ENCODE measurements at regions not wholly inside any gene's neighbourhood (a gene's known extent, or its start where the extent isn't known, plus 50 kb on each side); places are given as distances from the start of the nearest gene placed in this dataset.

DNA sequence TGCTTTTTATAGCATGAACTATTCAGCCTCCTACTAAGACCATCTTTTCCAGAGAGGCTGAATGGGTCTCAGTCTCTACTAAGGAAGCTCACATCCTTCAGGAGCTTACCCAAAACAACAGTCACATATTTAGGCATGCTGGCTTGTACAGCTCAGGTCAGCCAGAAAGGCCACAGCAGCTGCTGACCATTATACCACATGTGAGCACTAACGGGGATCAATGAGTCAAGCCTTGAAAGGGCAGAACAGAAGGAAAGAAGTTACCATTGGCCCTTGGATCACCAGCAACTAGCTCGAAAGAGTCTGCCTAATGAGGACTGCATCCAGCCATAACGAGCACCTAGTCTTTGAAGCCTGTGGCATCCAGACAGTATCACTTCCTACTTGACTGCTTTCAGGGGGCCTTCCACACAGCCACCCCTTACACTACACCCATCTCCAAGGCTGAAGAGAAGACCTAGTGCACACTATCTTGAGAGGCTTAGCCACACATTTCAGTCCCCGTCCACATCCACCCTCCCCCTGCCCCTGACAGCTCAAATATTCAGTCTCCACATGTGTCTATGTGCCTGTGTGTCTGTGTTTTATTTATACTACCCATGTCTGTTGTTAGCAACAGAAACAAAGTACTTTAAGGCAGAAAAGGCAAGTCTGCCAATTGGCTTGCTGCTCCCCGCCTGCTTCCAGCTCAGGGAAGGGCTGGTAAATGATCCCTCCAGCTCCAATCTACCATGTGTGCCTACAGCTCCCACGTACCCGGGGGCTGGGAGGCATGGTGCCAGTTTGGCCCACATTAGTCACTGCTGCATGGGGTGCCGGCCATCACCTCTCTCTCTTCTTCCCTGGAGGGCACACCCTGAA lies 95.5 kb downstream of the RPL27A start:
- no peaks in the 10 kb centered on the region for H3F3A ChIP-seq (ENCODE audit: low read depth)
- no peak overlapping the region for H2AFZ ChIP-seq (ENCODE audit: low read length)
- H3K9me2 ChIP-seq (replicated peaks; ENCODE audit: low read depth, low read length): no peaks in the 10 kb centered on the region
- no peak overlapping the region for H3K9ac ChIP-seq (ENCODE audit: low read depth, low read length, poor library complexity, severe bottlenecking)
- H3K4me1 ChIP-seq (ENCODE audit: insufficient read depth, low read length, poor library complexity, severe bottlenecking): peaks cover 4% of the 10 kb centered on the region
- H3K27me3 ChIP-seq (ENCODE audit: insufficient read depth, low read length, poor library complexity, severe bottlenecking): no peaks in the 10 kb centered on the region
- H3K79me2 ChIP-seq (ENCODE audit: insufficient read depth, low read length): no peaks in the 10 kb centered on the region
- no peak overlapping the region for H3K4me3 ChIP-seq (ENCODE audit: low read length, poor library complexity, severe bottlenecking)
- no peaks in the 10 kb centered on the region for H4K20me1 ChIP-seq (ENCODE audit: insufficient read depth, low read length, poor library complexity, severe bottlenecking)
- no peak overlapping the region for H3K4me2 ChIP-seq (ENCODE audit: low read depth, low read length, poor library complexity, severe bottlenecking)
- no peaks in the 10 kb centered on the region for H3K9me3 ChIP-seq (ENCODE audit: insufficient read depth, low read depth, low read length)
- H3K36me3 ChIP-seq (ENCODE audit: insufficient read depth, low read length): no peaks in the 10 kb centered on the region
- TF ChIP-seq, protein P1, sequence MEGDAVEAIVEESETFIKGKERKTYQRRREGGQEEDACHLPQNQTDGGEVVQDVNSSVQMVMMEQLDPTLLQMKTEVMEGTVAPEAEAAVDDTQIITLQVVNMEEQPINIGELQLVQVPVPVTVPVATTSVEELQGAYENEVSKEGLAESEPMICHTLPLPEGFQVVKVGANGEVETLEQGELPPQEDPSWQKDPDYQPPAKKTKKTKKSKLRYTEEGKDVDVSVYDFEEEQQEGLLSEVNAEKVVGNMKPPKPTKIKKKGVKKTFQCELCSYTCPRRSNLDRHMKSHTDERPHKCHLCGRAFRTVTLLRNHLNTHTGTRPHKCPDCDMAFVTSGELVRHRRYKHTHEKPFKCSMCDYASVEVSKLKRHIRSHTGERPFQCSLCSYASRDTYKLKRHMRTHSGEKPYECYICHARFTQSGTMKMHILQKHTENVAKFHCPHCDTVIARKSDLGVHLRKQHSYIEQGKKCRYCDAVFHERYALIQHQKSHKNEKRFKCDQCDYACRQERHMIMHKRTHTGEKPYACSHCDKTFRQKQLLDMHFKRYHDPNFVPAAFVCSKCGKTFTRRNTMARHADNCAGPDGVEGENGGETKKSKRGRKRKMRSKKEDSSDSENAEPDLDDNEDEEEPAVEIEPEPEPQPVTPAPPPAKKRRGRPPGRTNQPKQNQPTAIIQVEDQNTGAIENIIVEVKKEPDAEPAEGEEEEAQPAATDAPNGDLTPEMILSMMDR (conservative IDR thresholded peaks at IDR 0.05; ENCODE audit: low read length): no peak
- TF ChIP-seq EZH2phosphoT487 (IDR thresholded peaks at IDR 0.05; ENCODE audit: borderline replicate concordance): no peak

DNA sequence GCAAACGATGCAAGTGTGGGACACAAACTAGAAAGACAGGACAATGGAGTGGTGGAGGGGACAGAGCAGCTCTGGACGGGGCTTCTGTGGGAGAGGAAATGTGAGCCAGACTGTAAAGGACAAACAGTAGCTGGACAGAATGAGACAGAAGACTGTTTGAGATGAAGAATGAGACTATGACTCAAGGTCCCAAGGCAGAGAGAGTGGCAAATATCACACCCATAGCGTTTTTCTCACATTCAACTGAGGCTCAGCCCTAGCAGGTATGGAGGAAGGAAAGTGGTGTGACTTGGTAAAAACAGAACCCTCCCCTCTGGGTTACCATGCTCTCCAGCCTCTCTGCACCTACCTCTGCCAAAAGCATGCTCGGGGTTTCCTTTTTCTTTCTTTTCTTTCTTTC lies 96.5 kb downstream of the RPL27A start:
- no peaks in the 10 kb centered on the region for H3K27me3 ChIP-seq (ENCODE audit: insufficient read depth, low read length, poor library complexity, severe bottlenecking)
- H3F3A ChIP-seq (ENCODE audit: low read depth): no peaks in the 10 kb centered on the region
- H3K79me2 ChIP-seq (ENCODE audit: insufficient read depth, low read length): no peaks in the 10 kb centered on the region
- no peak overlapping the region for H3K9ac ChIP-seq (ENCODE audit: low read depth, low read length, poor library complexity, severe bottlenecking)
- no peaks in the 10 kb centered on the region for H4K20me1 ChIP-seq (ENCODE audit: insufficient read depth, low read length, poor library complexity, severe bottlenecking)
- H3K36me3 ChIP-seq (ENCODE audit: insufficient read depth, low read length): no peaks in the 10 kb centered on the region
- no peak overlapping the region for H3K4me2 ChIP-seq (ENCODE audit: low read depth, low read length, poor library complexity, severe bottlenecking)
- no peaks in the 10 kb centered on the region for H3K9me3 ChIP-seq (ENCODE audit: insufficient read depth, low read depth, low read length)
- no peak overlapping the region for H2AFZ ChIP-seq (ENCODE audit: low read length)
- TF ChIP-seq, protein P1 (conservative IDR thresholded peaks at IDR 0.05; ENCODE audit: low read length): no peak
- no peak for TF ChIP-seq EZH2phosphoT487 (IDR thresholded peaks at IDR 0.05; ENCODE audit: borderline replicate concordance)
- H3K4me1 ChIP-seq (ENCODE audit: insufficient read depth, low read length, poor library complexity, severe bottlenecking): peaks cover 4% of the 10 kb centered on the region
- no peak overlapping the region for H3K4me3 ChIP-seq (ENCODE audit: low read length, poor library complexity, severe bottlenecking)
- H3K9me2 ChIP-seq (replicated peaks; ENCODE audit: low read depth, low read length): no peaks in the 10 kb centered on the region

DNA sequence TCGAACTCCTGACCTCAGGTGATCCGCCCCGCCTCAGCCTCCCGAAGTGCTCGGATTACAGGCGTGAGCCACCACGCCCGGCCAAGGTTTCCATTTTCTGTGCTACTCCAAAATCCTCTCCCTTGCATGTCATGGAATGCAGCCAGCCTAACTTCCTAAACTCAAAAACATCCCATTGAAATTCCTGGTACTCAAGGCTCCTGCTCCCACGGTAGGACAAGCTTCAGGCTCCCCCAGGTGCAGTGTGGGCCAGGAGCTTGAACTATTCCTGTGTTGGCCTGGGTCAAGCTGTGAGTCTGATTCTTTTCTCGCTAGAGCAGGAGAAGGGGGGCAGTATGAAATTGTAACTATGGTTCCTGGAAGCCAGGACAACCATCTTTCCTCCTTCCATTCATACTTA lies 97.1 kb downstream of the RPL27A start:
- no peaks in the 10 kb centered on the region for H4K20me1 ChIP-seq (ENCODE audit: insufficient read depth, low read length, poor library complexity, severe bottlenecking)
- no peak overlapping the region for H2AFZ ChIP-seq (ENCODE audit: low read length)
- no peaks in the 10 kb centered on the region for H3K9me3 ChIP-seq (ENCODE audit: insufficient read depth, low read depth, low read length)
- H3K9ac ChIP-seq (ENCODE audit: low read depth, low read length, poor library complexity, severe bottlenecking): no peak overlapping the region
- TF ChIP-seq EZH2phosphoT487 (IDR thresholded peaks at IDR 0.05; ENCODE audit: borderline replicate concordance): no peak
- TF ChIP-seq, protein P1 (conservative IDR thresholded peaks at IDR 0.05; ENCODE audit: low read length): no peak
- H3K79me2 ChIP-seq (ENCODE audit: insufficient read depth, low read length): no peaks in the 10 kb centered on the region
- no peak overlapping the region for H3K4me2 ChIP-seq (ENCODE audit: low read depth, low read length, poor library complexity, severe bottlenecking)
- H3F3A ChIP-seq (ENCODE audit: low read depth): no peaks in the 10 kb centered on the region
- no peaks in the 10 kb centered on the region for H3K36me3 ChIP-seq (ENCODE audit: insufficient read depth, low read length)
- H3K9me2 ChIP-seq (replicated peaks; ENCODE audit: low read depth, low read length): no peaks in the 10 kb centered on the region
- H3K4me1 ChIP-seq (ENCODE audit: insufficient read depth, low read length, poor library complexity, severe bottlenecking): no peaks in the 10 kb centered on the region
- no peak overlapping the region for H3K4me3 ChIP-seq (ENCODE audit: low read length, poor library complexity, severe bottlenecking)
- H3K27me3 ChIP-seq (ENCODE audit: insufficient read depth, low read length, poor library complexity, severe bottlenecking): no peaks in the 10 kb centered on the region
